Tibial nerve (tissue), 4 donors: ENCODE measurements at regions not wholly inside any gene's neighbourhood (a gene's known extent, or its start where the extent isn't known, plus 50 kb on each side); places are given as distances from the start of the nearest gene placed in this dataset.

ENCODE experiments used
- EP300 ChIP-seq, 2 donors: sonication (generic); formaldehyde crosslinking; IDR thresholded peaks; one replicate each; pipeline ENCODE4 v1.6.1; 2017; ENCODE audit warnings: antibody characterized with exemption in 2 of 2, mild to moderate bottlenecking in 1 of 2
- POLR2A ChIP-seq, 2 donors: fragments of 450-650 bp; IDR thresholded peaks; one replicate each; pipeline ENCODE4 v1.6.1; 2017; ENCODE audit warnings: antibody characterized with exemption in 2 of 2, mild to moderate bottlenecking in 2 of 2, moderate library complexity in 2 of 2
- TF ChIP-seq, protein P1 (sequence below), 5 experiments: fragments of 200-600 bp in 3 of 5; fragments of 450-650 bp in 2 of 5; sonication (generic) in 3 of 5; IDR thresholded peaks; one replicate each; pipeline ENCODE4 v1.5.1; 2016 to 2019; ENCODE audit warnings: antibody characterized with exemption in 5 of 5, mild to moderate bottlenecking in 3 of 5, moderate library complexity in 2 of 5

DNA sequence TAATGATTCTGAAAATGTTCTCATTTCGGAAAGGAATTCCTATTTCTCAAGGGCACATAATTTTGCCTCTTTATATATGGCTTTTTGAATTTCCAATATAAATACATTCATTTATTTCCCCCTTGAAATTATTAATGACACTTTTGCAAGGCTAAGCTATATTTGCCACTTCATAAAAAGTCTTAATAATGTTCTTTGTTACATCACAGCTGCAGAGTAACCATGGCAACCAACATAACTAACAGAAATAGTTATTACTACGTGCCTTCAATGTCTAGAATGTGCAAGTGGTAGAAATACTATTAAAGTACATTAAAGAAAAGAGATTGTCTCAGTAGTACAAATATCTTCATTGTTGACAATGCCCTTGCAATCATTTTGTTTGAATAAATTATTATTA lies 471.8 kb downstream of the C3orf38 start:
- TF ChIP-seq POLR2A (IDR thresholded peaks at IDR 0.05) = no peak
- TF ChIP-seq, protein P1, sequence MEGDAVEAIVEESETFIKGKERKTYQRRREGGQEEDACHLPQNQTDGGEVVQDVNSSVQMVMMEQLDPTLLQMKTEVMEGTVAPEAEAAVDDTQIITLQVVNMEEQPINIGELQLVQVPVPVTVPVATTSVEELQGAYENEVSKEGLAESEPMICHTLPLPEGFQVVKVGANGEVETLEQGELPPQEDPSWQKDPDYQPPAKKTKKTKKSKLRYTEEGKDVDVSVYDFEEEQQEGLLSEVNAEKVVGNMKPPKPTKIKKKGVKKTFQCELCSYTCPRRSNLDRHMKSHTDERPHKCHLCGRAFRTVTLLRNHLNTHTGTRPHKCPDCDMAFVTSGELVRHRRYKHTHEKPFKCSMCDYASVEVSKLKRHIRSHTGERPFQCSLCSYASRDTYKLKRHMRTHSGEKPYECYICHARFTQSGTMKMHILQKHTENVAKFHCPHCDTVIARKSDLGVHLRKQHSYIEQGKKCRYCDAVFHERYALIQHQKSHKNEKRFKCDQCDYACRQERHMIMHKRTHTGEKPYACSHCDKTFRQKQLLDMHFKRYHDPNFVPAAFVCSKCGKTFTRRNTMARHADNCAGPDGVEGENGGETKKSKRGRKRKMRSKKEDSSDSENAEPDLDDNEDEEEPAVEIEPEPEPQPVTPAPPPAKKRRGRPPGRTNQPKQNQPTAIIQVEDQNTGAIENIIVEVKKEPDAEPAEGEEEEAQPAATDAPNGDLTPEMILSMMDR (IDR thresholded peaks at IDR 0.05) = no peak
- TF ChIP-seq EP300 (IDR thresholded peaks at IDR 0.05) = no peak
